HepG2 (cell line): ENCODE measurements at regions not wholly inside any gene's neighbourhood (a gene's known extent, or its start where the extent isn't known, plus 50 kb on each side); places are given as distances from the start of the nearest gene placed in this dataset.

Experiments
- ATAC-seq: fragments of 200-7000 bp; cut with Tn5 transposase; 3 replicates; pipeline ENCODE4 v1.9.1; 2020; ENCODE audit warnings: mild to moderate bottlenecking, moderate library complexity
- BruUV-seq: library from RNA; stranded (reverse); fragments of 400-500 nt; replicated peaks from 2 replicates; lab custom pipeline; 2021; lab: Mats Ljungman, UMichigan
- CTCF ChIA-PET: fragments of 300-600 bp; formaldehyde crosslinking; extraction: SDS; loops from one replicate; lab custom pipeline; 2021; ENCODE audit warnings: low total read pairs, inconsistent platforms, low intra/inter-chr PET ratio; lab: Yijun Ruan, JAX
- POLR2A ChIA-PET: fragments of 350-600 bp; sonication (Branson Sonifier 250); formaldehyde crosslinking; loops from one replicate; lab custom pipeline; 2020; ENCODE audit warnings: antibody characterized with exemption, inconsistent platforms; lab: Yijun Ruan, JAX
- DNase-seq: peaks from one replicate; pipeline ENCODE4 v3.0.0-alpha.2; 2015; ENCODE audit warnings: low spot score
- FAIRE-seq: peaks from 3 replicates; lab custom pipeline; 2011; peaks lifted over from hg19 to GRCh38; lab: Jason Lieb, UNC
- H2AFZ ChIP-seq: one replicate; pipeline ENCODE4 v1.6.1; 2011; ENCODE audit warnings: low read length, inconsistent platforms
- H3K27ac ChIP-seq: fragments of 300-600 bp; 3 replicates; pipeline ENCODE4 v1.8.0; 2011; ENCODE audit warnings: mixed run types, mild to moderate bottlenecking, mixed read lengths, low read length, inconsistent platforms; ENCODE audit not compliant: insufficient read depth; ENCODE audit errors: extremely low read length
- H3K27me3 ChIP-seq, 2 experiments: fragments of 200-600 bp in 1 of 2; 2 replicates in 1 of 2; 3 replicates in 1 of 2; pipeline versions ENCODE4 v1.6.0 to v1.8.0; 2011; ENCODE audit warnings: low read length in 2 of 2, mild to moderate bottlenecking in 2 of 2, moderate library complexity in 2 of 2, inconsistent platforms in 1 of 2; ENCODE audit not compliant: insufficient read depth in 2 of 2, control insufficient read depth in 1 of 2
- H3K36me3 ChIP-seq, 2 experiments: fragments of 200-600 bp in 1 of 2; replicated peaks in 1 of 2; 2 replicates in 1 of 2; 3 replicates in 1 of 2; pipeline versions ENCODE4 v1.5.1 to v1.8.0; 2011; ENCODE audit warnings: low read length in 2 of 2, inconsistent platforms in 1 of 2; ENCODE audit not compliant: insufficient read depth in 2 of 2, control insufficient read depth in 1 of 2
- H3K4me1 ChIP-seq: 2 replicates; pipeline ENCODE4 v1.5.1; 2012; ENCODE audit warnings: low read length, inconsistent platforms; ENCODE audit not compliant: insufficient read depth
- H3K4me2 ChIP-seq: 2 replicates; pipeline ENCODE4 v1.6.0; 2011; ENCODE audit warnings: low read depth, low read length, inconsistent platforms
- H3K4me3 ChIP-seq, 3 experiments: fragments of 200-600 bp in 1 of 3; sonication (generic), shearing (Covaris generic) in 1 of 3; replicated peaks in 1 of 3; 2 replicates each; pipeline ENCODE4 v1.5.1; 2011 to 2016; ENCODE audit warnings: low read length in 3 of 3, inconsistent platforms in 2 of 3, low read depth in 2 of 3, mild to moderate bottlenecking in 2 of 3, control low read depth in 1 of 3, mixed read lengths in 1 of 3; ENCODE audit not compliant: insufficient read depth in 1 of 3
- H3K79me2 ChIP-seq: one replicate; pipeline ENCODE4 v1.6.1; 2011; ENCODE audit warnings: low read length, inconsistent platforms; ENCODE audit not compliant: insufficient read depth
- H3K9ac ChIP-seq: 2 replicates; pipeline ENCODE4 v1.6.0; 2011; ENCODE audit warnings: mild to moderate bottlenecking, low read depth, low read length, inconsistent platforms; ENCODE audit not compliant: insufficient read depth
- H3K9me3 ChIP-seq: 2 replicates; pipeline ENCODE4 v1.5.1; 2012; ENCODE audit warnings: mild to moderate bottlenecking, low read length
- H4K20me1 ChIP-seq: 2 replicates; pipeline ENCODE4 v1.6.0; 2011; ENCODE audit warnings: inconsistent platforms, mild to moderate bottlenecking, low read length, moderate library complexity; ENCODE audit not compliant: insufficient read depth
- POGK ChIP-seq: sonication (generic); formaldehyde crosslinking; conservative IDR thresholded peaks from 2 replicates; pipeline ENCODE4 v1.8.0; 2022; ENCODE audit warnings: mild to moderate bottlenecking, moderate library complexity, missing genetic modification reagents
- REST ChIP-seq, 2 experiments: IDR thresholded peaks; 2 replicates each; pipeline ENCODE4 v1.6.1; 2011 to 2012; ENCODE audit warnings: low read length in 2 of 2, borderline replicate concordance in 1 of 2, low read depth in 1 of 2, mild to moderate bottlenecking in 1 of 2, moderate library complexity in 1 of 2
- STAT5B ChIP-seq: sonication (generic); formaldehyde crosslinking; IDR thresholded peaks from 2 replicates; pipeline ENCODE4 v1.4.0; 2020; ENCODE audit warnings: missing genetic modification reagents
- TP53 ChIP-seq: sonication (generic); formaldehyde crosslinking; conservative IDR thresholded peaks from 2 replicates; pipeline ENCODE4 v1.4.0; 2020; ENCODE audit warnings: missing genetic modification reagents
- XRCC5 ChIP-seq: fragments of 200-400 bp; formaldehyde crosslinking; optimal IDR thresholded peaks from 2 replicates; pipeline ENCODE3; 2017; ENCODE audit warnings: mild to moderate bottlenecking, low read length
- ZNF33A ChIP-seq: sonication (generic); formaldehyde crosslinking; IDR thresholded peaks from 2 replicates; pipeline ENCODE4 v1.5.1; 2020; ENCODE audit warnings: missing genetic modification reagents, mild to moderate bottlenecking, moderate library complexity, borderline replicate concordance
- ZNF605 ChIP-seq: sonication (generic); formaldehyde crosslinking; IDR thresholded peaks from 2 replicates; pipeline ENCODE4 v1.8.0; 2022; ENCODE audit warnings: mild to moderate bottlenecking, missing genetic modification reagents
- ZNF639 ChIP-seq: conservative IDR thresholded peaks from 2 replicates; pipeline ENCODE4 v1.6.1; 2018; ENCODE audit warnings: missing genetic modification reagents
- ZNF792 ChIP-seq: IDR thresholded peaks from 2 replicates; pipeline ENCODE4 v1.6.1; 2016
- WGBS: methylation state at CpG from one replicate; pipeline ENCODE4 v1.1.6; 2017; ENCODE audit warnings: low lambda C conversion rate; 5-methylcytosine and 5-hydroxymethylcytosine counted together
- in situ Hi-C: cut with HindIII; loops from 2 replicates; pipeline ENCODE4 v1.10.0; 2017; ENCODE audit warnings: low pct_unique_long_range_greater_than_20kb; ENCODE audit not compliant: extremely low pct_ligation_motif_present
- intact Hi-C: fragments of 100-400 bp; cut with micrococcal nuclease; formaldehyde crosslinking; loops from one replicate; pipeline ENCODE4 v1.10.0; 2022; ENCODE audit not compliant: unreplicated experiment

GRCh38 chr10:29124864-29125263 lies 164.0 kb upstream of the LYZL1 start:
- Histone ChIP-seq H3K4me1 (no peaks in the 10 kb centered on the region), H3K4me3 (no peak overlapping the region), H4K20me1 (no peaks in the 10 kb centered on the region), H3K79me2 (no peaks in the 10 kb centered on the region), H3K4me2 (no peak overlapping the region), H3K36me3 (no peaks in the 10 kb centered on the region), H3K27me3 (peaks cover 0 to 5% of the 10 kb centered on the region in 2 experiments; a peak in 3 of 5 replicates), H2AFZ (no peak overlapping the region), H3K27ac (no peak overlapping the region), H3K9ac (no peak overlapping the region), H3K9me3 (no peaks in the 10 kb centered on the region)
- in situ Hi-C loops = no loop called here
- BruUV-seq = no TSS peak
- ChIA-PET POLR2A (no interaction called here), CTCF (no interaction called here)
- no peak for DNase-seq
- intact Hi-C loops = no loop called here
- FAIRE-seq = no peak
- 77% methylated on average over 6 of the region's 6 CpGs for WGBS
- no peak for ATAC-seq
- TF ChIP-seq REST (IDR thresholded peaks at IDR 0.05; ENCODE audit: borderline replicate concordance in 1 of 2, low read depth in 1 of 2, low read length in 2 of 2) (no peak), ZNF792 (CRISPR knock-in tag) (no peak)

GRCh38 chr10:29127037-29127700 lies 161.7 kb upstream of the LYZL1 start:
- Histone ChIP-seq H3K4me2 (no peak overlapping the region), H3K79me2 (no peaks in the 10 kb centered on the region), H3K4me1 (peaks cover 22% of the 10 kb centered on the region; the same call in 1 of the 2 replicates), H3K27ac (no peak overlapping the region), H3K36me3 (no peaks in the 10 kb centered on the region), H3K27me3 (peaks cover 0 to 5% of the 10 kb centered on the region in 2 experiments; a peak in 3 of 5 replicates), H4K20me1 (no peaks in the 10 kb centered on the region), H3K4me3 (no peak overlapping the region), H3K9me3 (no peaks in the 10 kb centered on the region), H2AFZ (no peak overlapping the region), H3K9ac (no peak overlapping the region)
- BruUV-seq = no TSS peak
- in situ Hi-C loops = no loop called here
- ChIA-PET CTCF (no interaction called here), POLR2A (no interaction called here)
- no peak for ATAC-seq
- intact Hi-C loops = no loop called here
- FAIRE-seq = no peak
- WGBS = 11% methylated on average over 7 of the region's 7 CpGs
- no peak for DNase-seq
- TF ChIP-seq STAT5B (no peak), XRCC5 (no peak), ZNF33A (CRISPR knock-in tag) (no peak), TP53 (no peak), ZNF605 (no peak), ZNF639 (no peak), POGK (CRISPR knock-in tag) (no peak)
